Endodermal cell (in vitro differentiated cells): ENCODE measurements at regions not wholly inside any gene's neighbourhood (a gene's known extent, or its start where the extent isn't known, plus 50 kb on each side); places are given as distances from the start of the nearest gene placed in this dataset.

Experiments used
- DNase-seq: peaks from one replicate; pipeline ENCODE4 v3.0.0-alpha.2; 2017
- H3K27ac ChIP-seq: 2 replicates; pipeline ENCODE4 v1.5.1; 2013; ENCODE audit warnings: mild to moderate bottlenecking, low read depth, low read length, moderate library complexity
- H3K27me3 ChIP-seq: 2 replicates; pipeline ENCODE4 v1.6.1; 2013; ENCODE audit warnings: mild to moderate bottlenecking, low read length, moderate library complexity; ENCODE audit not compliant: insufficient read depth, control insufficient read depth, poor library complexity, severe bottlenecking
- H3K36me3 ChIP-seq: 2 replicates; pipeline ENCODE4 v1.7.0; 2013; ENCODE audit warnings: mild to moderate bottlenecking, low read length, moderate library complexity; ENCODE audit not compliant: control insufficient read depth, insufficient read depth
- H3K4me1 ChIP-seq: one replicate; pipeline ENCODE4 v1.7.0; 2013; ENCODE audit warnings: low read length; ENCODE audit not compliant: control insufficient read depth, insufficient read depth
- H3K4me3 ChIP-seq: 2 replicates; pipeline ENCODE4 v1.5.1; 2013; ENCODE audit warnings: mild to moderate bottlenecking, low read length, moderate library complexity
- H3K9ac ChIP-seq: 2 replicates; pipeline ENCODE4 v1.6.1; 2013; ENCODE audit warnings: mild to moderate bottlenecking, low read length, moderate library complexity; ENCODE audit not compliant: poor library complexity, severe bottlenecking; ENCODE audit errors: extremely low read depth
- H3K9me3 ChIP-seq: 2 replicates; pipeline ENCODE4 v1.6.1; 2013; ENCODE audit warnings: mild to moderate bottlenecking, low read length, moderate library complexity; ENCODE audit not compliant: control insufficient read depth
- H3K27ac Mint-ChIP-seq: 2 replicates; pipeline ENCODE4 v1.8.0; 2020; ENCODE audit warnings: mixed read lengths
- H3K27me3 Mint-ChIP-seq: 2 replicates; pipeline ENCODE4 v1.8.0; 2021; ENCODE audit warnings: mild to moderate bottlenecking, mixed read lengths; ENCODE audit not compliant: insufficient read depth
- H3K36me3 Mint-ChIP-seq: 2 replicates; pipeline ENCODE4 v1.8.0; 2020; ENCODE audit warnings: low read depth, mixed read lengths
- H3K4me1 Mint-ChIP-seq: 2 replicates; pipeline ENCODE4 v1.8.0; 2020; ENCODE audit warnings: mixed read lengths
- H3K4me3 Mint-ChIP-seq: 2 replicates; pipeline ENCODE4 v1.8.0; 2020; ENCODE audit warnings: mild to moderate bottlenecking, moderate library complexity, mixed read lengths
- H3K9me3 Mint-ChIP-seq: 2 replicates; pipeline ENCODE4 v1.8.0; 2020; ENCODE audit warnings: mild to moderate bottlenecking, mixed read lengths
- CTCF ChIP-seq: fragments of 200-600 bp; sonication (generic); conservative IDR thresholded peaks from 2 replicates; pipeline ENCODE4 v1.5.0; 2021; ENCODE audit warnings: antibody characterized with exemption, mild to moderate bottlenecking
- WGBS, 2 experiments: methylation state at CpG; one replicate each; pipeline versions ENCODE4 v1.1.5 to v1.1.7; 2013; ENCODE audit warnings: missing lambda C conversion rate in 2 of 2, mixed read lengths in 1 of 2; ENCODE audit not compliant: insufficient coverage in 1 of 2, insufficient read length in 1 of 2; 5-methylcytosine and 5-hydroxymethylcytosine counted together

GRCh38 chrX:140923118-140923517, 79.3 kb upstream of the SPANXB1 start:
- Mint-ChIP-seq H3K27ac (no peak overlapping the region), H3K27me3 (no peaks in the 10 kb centered on the region), H3K36me3 (no peaks in the 10 kb centered on the region), H3K9me3 (peaks cover 55% of the 10 kb centered on the region), H3K4me3 (no peak overlapping the region), H3K4me1 (peaks cover 3% of the 10 kb centered on the region)
- Histone ChIP-seq H3K4me1 (no peaks in the 10 kb centered on the region), H3K36me3 (no peaks in the 10 kb centered on the region), H3K9ac (no peak overlapping the region), H3K9me3 (no peaks in the 10 kb centered on the region), H3K4me3 (no peak overlapping the region), H3K27me3 (no peaks in the 10 kb centered on the region), H3K27ac (no peak overlapping the region)
- no peak for DNase-seq
- TF ChIP-seq CTCF, result no peak
- 94% methylated on average over 4 of the region's 4 CpGs; no CpG with 5 or more reads in 1 of the 2 experiments for WGBS, 2 experiments

DNA sequence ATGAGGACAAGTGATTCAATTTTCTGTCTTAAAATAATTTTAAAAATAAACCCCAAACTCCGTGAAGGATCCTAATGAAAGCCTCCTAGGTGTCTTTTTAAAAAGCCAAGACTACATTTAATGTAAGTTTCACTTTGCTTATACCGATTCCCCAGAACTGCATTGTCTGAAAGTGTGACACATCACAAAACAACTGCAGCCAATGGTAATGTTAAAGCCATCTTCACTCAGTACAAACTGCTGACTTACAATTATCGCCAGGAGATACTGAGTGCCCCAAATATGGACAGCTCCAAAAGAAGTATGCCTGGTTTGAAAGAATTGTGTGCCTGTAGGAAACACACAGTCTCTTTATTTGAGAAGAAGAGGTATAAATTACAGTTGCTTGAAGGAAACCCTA, 73.7 kb upstream of the SPANXB1 start:
- H3K36me3 Mint-ChIP-seq, result no peaks in the 10 kb centered on the region
- no peak for DNase-seq
- 67 to 97% methylated on average over 1 to 3 of the region's 3 CpGs for WGBS, 2 experiments
- Histone ChIP-seq H3K9ac (no peak overlapping the region), H3K27me3 (no peaks in the 10 kb centered on the region), H3K9me3 (no peaks in the 10 kb centered on the region), H3K4me1 (no peaks in the 10 kb centered on the region), H3K27ac (no peak overlapping the region), H3K4me3 (no peak overlapping the region), H3K36me3 (no peaks in the 10 kb centered on the region)
- H3K9me3 Mint-ChIP-seq, result peaks cover 42% of the 10 kb centered on the region
- no peak overlapping the region for H3K4me3 Mint-ChIP-seq
- H3K4me1 Mint-ChIP-seq, result no peaks in the 10 kb centered on the region
- H3K27me3 Mint-ChIP-seq, result no peaks in the 10 kb centered on the region
- no peak for TF ChIP-seq CTCF
- H3K27ac Mint-ChIP-seq, result no peak overlapping the region

GRCh38 chrX:140933016-140933415, 69.4 kb upstream of the SPANXB1 start:
- Histone ChIP-seq H3K27me3 (no peaks in the 10 kb centered on the region), H3K9ac (no peak overlapping the region), H3K27ac (no peak overlapping the region), H3K4me3 (no peak overlapping the region), H3K4me1 (no peaks in the 10 kb centered on the region), H3K9me3 (no peaks in the 10 kb centered on the region), H3K36me3 (no peaks in the 10 kb centered on the region)
- peaks cover 6% of the 10 kb centered on the region for H3K4me1 Mint-ChIP-seq
- H3K27ac Mint-ChIP-seq, result no peak overlapping the region
- no peaks in the 10 kb centered on the region for H3K36me3 Mint-ChIP-seq
- H3K27me3 Mint-ChIP-seq, result no peaks in the 10 kb centered on the region
- TF ChIP-seq CTCF, result no peak
- H3K4me3 Mint-ChIP-seq, result no peak overlapping the region
- H3K9me3 Mint-ChIP-seq, result peaks cover 39% of the 10 kb centered on the region
- DNase-seq, result no peak
- 94 to 97% methylated on average over 3 of the region's 3 CpGs for WGBS, 2 experiments
